ENCODE measurements at regions not wholly inside any gene's neighbourhood (a gene's known extent, or its start where the extent isn't known, plus 50 kb on each side); places are given as distances from the start of the nearest gene placed in this dataset.

DNA sequence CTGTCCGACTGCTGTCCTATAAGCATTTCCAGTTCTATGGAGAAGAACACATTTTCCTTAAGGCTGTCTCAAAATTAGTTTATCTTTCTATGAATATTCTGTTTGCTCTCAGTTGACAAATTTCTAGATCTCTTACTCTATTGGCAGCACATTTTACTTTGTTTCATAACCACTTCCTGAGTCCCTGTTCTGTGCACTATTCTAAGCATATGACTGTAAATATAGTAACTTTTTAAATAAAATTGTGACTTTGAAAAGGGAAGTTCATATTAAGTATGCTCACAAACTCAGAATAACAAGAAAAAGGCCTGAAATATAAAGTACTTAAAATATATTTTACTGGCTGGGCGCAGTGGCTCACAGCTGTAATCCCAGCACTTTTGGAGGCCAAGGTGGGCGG is 56.5 kb upstream of the HTR2A start:
- H3K4me2 ChIP-seq, result peak overlapping the region; percentile 52
- no peaks in the 10 kb centered on the region for H4K20me1 ChIP-seq

DNA sequence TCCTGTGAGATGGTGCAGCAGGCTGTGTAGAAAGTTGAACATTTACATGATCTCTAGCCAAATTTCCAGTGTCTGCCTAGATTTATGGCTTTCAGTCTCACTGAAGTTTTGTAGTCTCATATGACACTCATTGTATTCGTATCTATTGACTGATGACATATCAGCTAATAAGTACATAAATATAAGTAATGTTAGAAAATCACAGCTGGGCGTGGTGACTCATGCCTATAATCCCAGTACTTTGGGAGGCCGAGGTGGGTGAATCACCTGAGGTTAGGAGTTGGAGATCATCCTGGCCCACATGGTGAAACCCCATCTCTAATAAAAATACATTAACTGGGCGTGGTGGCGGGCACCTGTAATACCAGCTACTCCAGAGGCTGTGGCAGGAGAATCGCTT is 54.7 kb upstream of the HTR2A start:
- no peak overlapping the region for H3K4me3 ChIP-seq
- no peaks in the 10 kb centered on the region for H4K20me1 ChIP-seq
- no peaks in the 10 kb centered on the region for H3K27me3 ChIP-seq
- no peak overlapping the region for H3K4me2 ChIP-seq
- H3K4me1 ChIP-seq, result peaks cover 13% of the 10 kb centered on the region
- no peak for TF ChIP-seq Cebpa-rat (IDR thresholded peaks at IDR 0.05)
- H3K36me3 ChIP-seq, result no peaks in the 10 kb centered on the region
- no peaks in the 10 kb centered on the region for H3K9me3 ChIP-seq
- H3K27ac ChIP-seq, result no peak overlapping the region
- no peak overlapping the region for H3K9ac ChIP-seq

More for the DNA sequence above, 56.5 kb upstream of the HTR2A start:
- Histone ChIP-seq H3K27ac (no peak overlapping the region), H3K9ac (no peak overlapping the region), H3K36me3 (no peaks in the 10 kb centered on the region), H3K4me1 (peaks cover 13% of the 10 kb centered on the region), H3K9me3 (no peaks in the 10 kb centered on the region), H3K4me3 (no peak overlapping the region), H3K27me3 (no peaks in the 10 kb centered on the region)
- no peak for TF ChIP-seq Cebpa-rat (IDR thresholded peaks at IDR 0.05)

DNA sequence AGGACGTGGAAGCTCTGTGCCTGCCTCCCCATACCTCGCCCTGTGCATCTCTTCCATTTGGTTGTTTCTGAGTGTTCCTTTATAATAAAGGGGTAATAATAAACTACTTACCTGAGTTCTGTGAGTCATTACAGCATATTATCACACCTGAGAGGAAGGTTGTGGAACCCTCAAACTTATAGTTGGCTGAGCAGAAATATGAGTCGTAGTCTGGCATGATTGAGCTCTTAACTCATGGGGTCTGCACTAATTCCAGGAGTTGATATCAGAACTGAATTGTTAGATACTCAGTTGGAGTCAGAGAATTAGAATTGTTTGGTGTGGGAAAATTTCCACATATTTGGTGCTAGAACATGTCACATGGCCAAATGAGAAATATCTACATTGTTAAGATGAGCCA is 52.4 kb upstream of the HTR2A start:
- H3K9ac ChIP-seq, result no peak overlapping the region
- no peaks in the 10 kb centered on the region for H3K27me3 ChIP-seq
- H3K36me3 ChIP-seq, result no peaks in the 10 kb centered on the region
- TF ChIP-seq Cebpa-rat (IDR thresholded peaks at IDR 0.05), result no peak
- H3K4me2 ChIP-seq, result no peak overlapping the region
- H3K4me3 ChIP-seq, result no peak overlapping the region
- no peak overlapping the region for H3K27ac ChIP-seq
- peaks cover 13% of the 10 kb centered on the region for H3K4me1 ChIP-seq
- H4K20me1 ChIP-seq, result no peaks in the 10 kb centered on the region
- peaks cover 17% of the 10 kb centered on the region for H3K9me3 ChIP-seq

DNA sequence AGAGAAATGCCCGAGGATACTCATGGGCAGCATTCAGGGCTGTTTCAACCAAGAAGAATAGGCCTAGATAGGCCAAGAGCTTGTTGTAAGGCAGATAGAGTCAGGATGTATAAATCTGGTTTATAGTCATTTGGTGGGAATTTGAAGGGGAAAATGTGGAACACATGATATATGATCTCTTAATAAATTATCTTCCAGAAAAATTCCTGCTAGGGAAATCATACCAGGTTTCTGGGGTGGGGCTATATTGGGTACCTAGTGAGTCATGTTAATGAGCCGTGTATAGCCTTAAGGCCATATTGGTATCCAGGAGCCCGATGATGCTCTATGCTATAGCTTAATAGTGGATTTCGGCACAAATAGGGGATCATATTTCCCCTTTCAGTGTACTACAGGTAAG is 51.5 kb upstream of the HTR2A start:
- H3K4me2 ChIP-seq, result no peak overlapping the region
- TF ChIP-seq Cebpa-rat (IDR thresholded peaks at IDR 0.05), result no peak
- no peak overlapping the region for H3K9ac ChIP-seq
- H3K9me3 ChIP-seq, result peaks cover 23% of the 10 kb centered on the region
- H3K36me3 ChIP-seq, result no peaks in the 10 kb centered on the region
- no peak overlapping the region for H3K4me3 ChIP-seq
- H3K4me1 ChIP-seq, result peaks cover 8% of the 10 kb centered on the region
- no peaks in the 10 kb centered on the region for H3K27me3 ChIP-seq
- H4K20me1 ChIP-seq, result no peaks in the 10 kb centered on the region
- no peak overlapping the region for H3K27ac ChIP-seq

DNA sequence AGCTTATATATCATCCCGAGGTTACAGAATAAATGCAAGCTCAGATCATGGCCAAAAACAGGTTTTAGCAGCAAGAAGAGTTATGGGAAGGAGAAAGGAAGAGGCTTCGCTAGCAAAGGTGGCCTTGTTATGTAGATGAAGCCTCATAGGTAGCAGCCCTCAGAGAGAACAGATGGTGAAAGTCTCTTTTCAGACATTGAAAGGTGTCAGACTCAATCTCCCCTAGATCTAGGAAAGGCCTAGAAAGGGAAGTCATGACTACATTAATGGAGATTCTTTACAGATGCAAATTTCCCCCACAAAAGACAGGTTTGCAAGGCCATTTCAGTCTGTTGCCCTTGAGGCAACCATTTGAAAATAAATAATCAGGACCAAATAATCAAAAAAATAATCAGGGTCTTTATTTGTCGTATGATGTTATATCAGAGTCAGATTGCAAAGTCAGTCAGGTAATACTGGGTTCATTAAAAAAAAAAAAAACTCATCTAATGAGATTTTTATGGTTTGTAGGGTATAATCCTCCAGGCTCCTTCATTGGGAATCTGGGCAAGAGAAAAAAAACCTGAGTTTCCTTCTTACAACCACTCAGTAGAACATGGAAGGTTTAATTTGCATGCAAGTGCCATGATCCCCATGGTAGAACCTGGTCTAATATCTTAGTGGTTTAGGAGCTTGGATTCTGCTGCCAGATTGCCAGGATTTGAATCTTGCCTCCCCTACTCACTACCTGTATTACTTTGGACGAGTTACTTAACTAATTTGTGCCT is 50.8 kb upstream of the HTR2A start:
- Histone ChIP-seq H3K27ac (no peak overlapping the region), H3K9me3 (peaks cover 23% of the 10 kb centered on the region), H3K36me3 (no peaks in the 10 kb centered on the region), H4K20me1 (no peaks in the 10 kb centered on the region), H3K4me3 (no peak overlapping the region), H3K9ac (no peak overlapping the region), H3K4me1 (peaks cover under 1% of the 10 kb centered on the region; the same call in 1 of the 2 replicates), H3K27me3 (no peaks in the 10 kb centered on the region), H3K4me2 (no peak overlapping the region)
- no peak for TF ChIP-seq Cebpa-rat (IDR thresholded peaks at IDR 0.05)
